MM.1S (cell line): ENCODE measurements at regions not wholly inside any gene's neighbourhood (a gene's known extent, or its start where the extent isn't known, plus 50 kb on each side); places are given as distances from the start of the nearest gene placed in this dataset.

Experiments
- CTCF ChIP-seq: fragments of 300-600 bp; sonication (generic); IDR thresholded peaks from 2 replicates; pipeline ENCODE4 v1.5.1; 2016; ENCODE audit warnings: antibody characterized with exemption, low read length, mixed read lengths
- EZH2 ChIP-seq: fragments of 300-600 bp; sonication (generic); optimal IDR thresholded peaks from 2 replicates; pipeline ENCODE3; 2017; ENCODE audit warnings: low read depth, mild to moderate bottlenecking, antibody characterized with exemption, low read length, mixed read lengths
- EZH2phosphoT487 ChIP-seq: fragments of 300-600 bp; sonication (generic); IDR thresholded peaks from 2 replicates; pipeline ENCODE4 v1.6.1; 2018; ENCODE audit warnings: antibody characterized with exemption, low read length

- TF ChIP-seq CTCF (no peak), EZH2 (no peak), EZH2phosphoT487 (no peak)
These were observed 205.5 kb upstream of the CDH11 start for GRCh38 chr16:65327346-65327745.
